Spleen (tissue), 11 donors: ENCODE measurements at regions not wholly inside any gene's neighbourhood (a gene's known extent, or its start where the extent isn't known, plus 50 kb on each side); places are given as distances from the start of the nearest gene placed in this dataset.

ENCODE experiments used
- DNase-seq: peaks from one replicate; pipeline ENCODE4 v3.0.0-alpha.2; 2020
- H3K27ac ChIP-seq, 8 donors: fragments of 200-600 bp; sonication (generic) in 7 of 8; 1 replicate in 4 of 8; 2 replicates in 4 of 8; pipeline versions ENCODE4 v1.5.0 to v1.8.0; 2016 to 2021; ENCODE audit warnings: inconsistent platforms in 4 of 8, mild to moderate bottlenecking in 4 of 8, moderate library complexity in 1 of 8
- H3K27me3 ChIP-seq, 7 donors: fragments of 200-600 bp; sonication (generic) in 6 of 7; replicated peaks in 1 of 7; 1 replicate in 4 of 7; 2 replicates in 3 of 7; pipeline versions ENCODE4 v1.5.0 to v1.8.0; 2016 to 2021; ENCODE audit warnings: inconsistent platforms in 3 of 7, mild to moderate bottlenecking in 1 of 7
- H3K36me3 ChIP-seq, 6 donors: fragments of 200-600 bp; sonication (generic) in 5 of 6; 1 replicate in 4 of 6; 2 replicates in 2 of 6; pipeline versions ENCODE4 v1.5.0 to v1.8.0; 2016 to 2021; ENCODE audit warnings: inconsistent platforms in 2 of 6
- H3K4me1 ChIP-seq, 6 donors: fragments of 200-600 bp; sonication (generic) in 5 of 6; 1 replicate in 3 of 6; 2 replicates in 3 of 6; pipeline versions ENCODE4 v1.5.0 to v1.8.0; 2016 to 2021; ENCODE audit warnings: inconsistent platforms in 3 of 6
- H3K4me3 ChIP-seq, 8 donors: fragments of 200-600 bp; sonication (generic) in 7 of 8; 1 replicate in 4 of 8; 2 replicates in 4 of 8; pipeline versions ENCODE4 v1.5.0 to v1.8.0; 2016 to 2021; ENCODE audit warnings: inconsistent platforms in 4 of 8, mild to moderate bottlenecking in 4 of 8, moderate library complexity in 2 of 8
- H3K9me3 ChIP-seq, 8 donors: fragments of 200-600 bp; sonication (generic) in 7 of 8; 1 replicate in 4 of 8; 2 replicates in 4 of 8; pipeline versions ENCODE4 v1.5.0 to v1.8.0; 2016 to 2021; ENCODE audit warnings: inconsistent platforms in 4 of 8
- POLR2A ChIP-seq, 3 donors: fragments of 450-650 bp; IDR thresholded peaks; one replicate each; pipeline ENCODE4 v1.5.1; 2017; ENCODE audit warnings: antibody characterized with exemption in 3 of 3, mild to moderate bottlenecking in 1 of 3
- POLR2AphosphoS5 ChIP-seq, 3 donors: sonication (generic); formaldehyde crosslinking; IDR thresholded peaks; one replicate each; pipeline ENCODE4 v1.5.1; 2017; ENCODE audit warnings: antibody characterized with exemption in 3 of 3
- WGBS, 5 donors: extraction: QIAGEN DNeasy Blood & Tissue Kit in 3 of 5; methylation state at CpG; one replicate each; pipeline versions ENCODE4 v1.1.5 to v1.1.7; 2013 to 2018; 5-methylcytosine and 5-hydroxymethylcytosine counted together
- intact Hi-C: fragments of 100-400 bp; cut with DNase I; formaldehyde crosslinking; loops from one replicate; pipeline ENCODE4 v1.15.0; 2023; ENCODE audit warnings: low total_unique reads
- TF ChIP-seq, protein P1 (sequence below), 11 experiments: fragments of 200-600 bp in 7 of 11; fragments of 450-650 bp in 4 of 11; sonication (generic) in 4 of 11; IDR thresholded peaks in 8 of 11; conservative IDR thresholded peaks in 3 of 11; 1 replicate in 7 of 11; 2 replicates in 4 of 11; pipeline versions ENCODE4 v1.4.0 to v1.8.0; 2016 to 2021; ENCODE audit warnings: antibody characterized with exemption in 11 of 11, inconsistent platforms in 4 of 11, mild to moderate bottlenecking in 1 of 11
- donor health status: healthy with polysubstance abuse.
- donor health status: DM: no; HTN: no; CAD: no; lungs with moderate emphysema.
- donor health status: DM: no; HTN: no; CAD: no.
- donor health status: Bipolar disorder and iron deficiency.
- donor health status: healthy.
- donor health status: DM: no; HTN: no; CAD: no.
- donor health status: DM: yes; HTN: yes; CAD: no.

- 71 to 91% (median 75%) methylated on average over 3 to 4 of the region's 4 CpGs for WGBS, 5 donors
- Histone ChIP-seq H3K36me3 (no peaks in the 10 kb centered on the region), H3K4me3 (no peak overlapping the region), H3K27me3 (peaks cover 0 to 5% (median 0%) of the 10 kb centered on the region in 7 donors), H3K9me3 (no peaks in the 10 kb centered on the region), H3K4me1 (no peaks in the 10 kb centered on the region), H3K27ac (no peak overlapping the region)
- intact Hi-C loops = no loop called here
- DNase-seq = no peak
- TF ChIP-seq POLR2A (IDR thresholded peaks at IDR 0.05) (no peak), POLR2AphosphoS5 (IDR thresholded peaks at IDR 0.05) (no peak)
- TF ChIP-seq, protein P1, sequence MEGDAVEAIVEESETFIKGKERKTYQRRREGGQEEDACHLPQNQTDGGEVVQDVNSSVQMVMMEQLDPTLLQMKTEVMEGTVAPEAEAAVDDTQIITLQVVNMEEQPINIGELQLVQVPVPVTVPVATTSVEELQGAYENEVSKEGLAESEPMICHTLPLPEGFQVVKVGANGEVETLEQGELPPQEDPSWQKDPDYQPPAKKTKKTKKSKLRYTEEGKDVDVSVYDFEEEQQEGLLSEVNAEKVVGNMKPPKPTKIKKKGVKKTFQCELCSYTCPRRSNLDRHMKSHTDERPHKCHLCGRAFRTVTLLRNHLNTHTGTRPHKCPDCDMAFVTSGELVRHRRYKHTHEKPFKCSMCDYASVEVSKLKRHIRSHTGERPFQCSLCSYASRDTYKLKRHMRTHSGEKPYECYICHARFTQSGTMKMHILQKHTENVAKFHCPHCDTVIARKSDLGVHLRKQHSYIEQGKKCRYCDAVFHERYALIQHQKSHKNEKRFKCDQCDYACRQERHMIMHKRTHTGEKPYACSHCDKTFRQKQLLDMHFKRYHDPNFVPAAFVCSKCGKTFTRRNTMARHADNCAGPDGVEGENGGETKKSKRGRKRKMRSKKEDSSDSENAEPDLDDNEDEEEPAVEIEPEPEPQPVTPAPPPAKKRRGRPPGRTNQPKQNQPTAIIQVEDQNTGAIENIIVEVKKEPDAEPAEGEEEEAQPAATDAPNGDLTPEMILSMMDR (IDR thresholded peaks at IDR 0.05 in 8 of 11, conservative IDR thresholded peaks at IDR 0.05 in 3 of 11) = no peak
Measured at GRCh38 chrX:11960031-11960430, 178.2 kb upstream of the FRMPD4 start.

DNA sequence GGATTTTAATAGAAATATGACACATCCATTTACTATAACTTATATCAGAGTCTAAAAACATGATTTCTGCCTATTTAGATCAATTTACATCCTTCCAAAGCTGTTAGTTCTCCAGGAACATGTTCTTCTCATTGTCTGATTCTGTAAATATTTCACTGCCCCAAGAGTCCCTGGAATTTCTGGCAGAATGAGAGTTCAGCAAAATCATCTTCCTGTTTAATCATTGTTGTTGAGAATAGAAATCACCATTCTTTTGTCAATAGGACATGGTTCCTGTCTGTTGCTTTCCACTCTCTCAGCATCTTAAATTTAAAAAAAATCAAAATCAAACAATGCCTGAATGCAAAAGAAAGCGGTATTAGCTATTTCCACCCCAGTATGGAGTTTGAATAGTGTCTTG lies 172.8 kb upstream of the FRMPD4 start:
- H3K4me3 ChIP-seq = no peak overlapping the region
- H3K4me1 ChIP-seq = no peaks in the 10 kb centered on the region
- no peaks in the 10 kb centered on the region for H3K9me3 ChIP-seq
- H3K27me3 ChIP-seq = peaks cover 0 to 12% (median 0%) of the 10 kb centered on the region in 7 donors
- intact Hi-C loops = no loop called here
- 40 to 82% (median 63%) methylated on average over 1 of the region's 1 CpG for WGBS, 5 donors
- H3K27ac ChIP-seq = no peak overlapping the region
- no peak for DNase-seq
- H3K36me3 ChIP-seq = no peaks in the 10 kb centered on the region
- no peak for TF ChIP-seq POLR2A (IDR thresholded peaks at IDR 0.05)
- TF ChIP-seq, protein P1 (IDR thresholded peaks at IDR 0.05 in 8 of 11, conservative IDR thresholded peaks at IDR 0.05 in 3 of 11) = no peak
- no peak for TF ChIP-seq POLR2AphosphoS5 (IDR thresholded peaks at IDR 0.05)

DNA sequence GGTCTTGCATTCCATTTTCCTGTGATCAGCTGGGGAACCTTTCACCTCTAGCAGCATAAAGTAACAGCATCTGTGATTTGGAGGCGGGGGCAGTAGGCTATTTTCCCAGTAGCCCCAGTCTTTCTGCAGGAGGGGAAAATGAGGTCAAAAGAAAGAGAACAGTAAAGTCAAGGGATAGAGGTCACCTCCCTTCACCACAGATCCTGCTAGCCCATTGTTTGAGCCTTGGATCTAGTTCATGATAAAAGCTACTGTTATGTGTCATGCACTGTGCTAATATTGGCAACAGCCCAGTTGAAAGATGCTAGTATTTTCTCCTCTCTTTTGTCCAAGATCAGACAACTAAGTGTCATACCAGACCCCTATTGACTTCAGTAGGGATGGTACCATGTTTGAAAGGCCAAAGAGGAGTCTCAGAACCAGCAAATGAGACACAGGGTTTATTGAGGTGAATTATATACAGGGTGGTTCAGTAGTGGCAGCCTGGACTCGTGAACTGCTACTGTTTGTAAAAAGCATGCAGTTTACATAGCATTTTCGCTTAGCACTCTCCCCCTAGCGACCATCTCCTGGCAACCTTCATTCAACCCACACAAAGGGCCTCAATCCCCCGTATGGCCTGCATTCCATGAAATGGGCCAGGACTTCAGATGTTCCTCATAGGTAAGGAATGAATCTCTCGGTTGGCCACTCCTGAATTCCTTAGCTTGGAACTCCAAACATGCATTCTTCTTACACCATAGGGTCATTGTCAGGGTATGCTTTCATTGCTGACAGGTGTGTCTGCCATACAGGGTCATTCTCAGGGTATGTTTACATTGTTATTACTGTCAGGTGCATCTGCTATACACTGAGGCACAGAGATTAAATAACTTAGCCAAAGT lies 170.0 kb upstream of the FRMPD4 start:
- intact Hi-C loops = no loop called here
- Histone ChIP-seq H3K4me1 (no peaks in the 10 kb centered on the region), H3K36me3 (no peaks in the 10 kb centered on the region), H3K4me3 (no peak overlapping the region), H3K27me3 (peaks cover 0 to 6% (median 0%) of the 10 kb centered on the region in 7 donors), H3K27ac (no peak overlapping the region), H3K9me3 (no peaks in the 10 kb centered on the region)
- DNase-seq = no peak
- TF ChIP-seq POLR2A (IDR thresholded peaks at IDR 0.05) (no peak), POLR2AphosphoS5 (IDR thresholded peaks at IDR 0.05) (no peak)
- TF ChIP-seq, protein P1 (IDR thresholded peaks at IDR 0.05 in 8 of 11, conservative IDR thresholded peaks at IDR 0.05 in 3 of 11) = no peak
- WGBS, 5 donors = 64 to 90% (median 80%) methylated on average over 6 of the region's 6 CpGs

DNA sequence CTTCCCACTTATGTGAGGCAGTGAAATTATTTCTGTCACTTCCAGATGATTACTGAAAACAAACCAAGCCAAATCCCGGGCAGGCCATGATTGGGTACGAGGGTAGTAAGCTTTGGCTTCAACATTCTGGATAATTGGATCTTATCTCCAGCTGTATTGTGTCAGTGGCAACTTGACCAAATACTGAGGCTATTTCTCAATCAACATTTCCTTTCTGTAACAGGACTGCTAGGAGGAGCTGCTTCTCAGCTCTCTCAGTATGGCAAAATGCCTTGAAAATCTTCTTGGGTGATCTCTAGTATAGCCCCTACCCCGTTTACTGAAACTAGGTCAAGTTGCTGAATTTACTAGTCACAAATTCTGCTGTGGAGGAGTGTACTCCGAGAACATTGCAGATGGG lies 169.3 kb upstream of the FRMPD4 start:
- Histone ChIP-seq H3K9me3 (no peaks in the 10 kb centered on the region), H3K36me3 (no peaks in the 10 kb centered on the region), H3K27ac (no peak overlapping the region), H3K4me3 (no peak overlapping the region), H3K27me3 (peaks cover 0 to 6% (median 0%) of the 10 kb centered on the region in 7 donors), H3K4me1 (no peaks in the 10 kb centered on the region)
- intact Hi-C loops = no loop called here
- TF ChIP-seq, protein P1 (IDR thresholded peaks at IDR 0.05 in 8 of 11, conservative IDR thresholded peaks at IDR 0.05 in 3 of 11) = no peak
- TF ChIP-seq POLR2A (IDR thresholded peaks at IDR 0.05) (no peak), POLR2AphosphoS5 (IDR thresholded peaks at IDR 0.05) (no peak)
- 54 to 69% (median 57%) methylated on average over 4 of the region's 4 CpGs for WGBS, 5 donors
- no peak for DNase-seq
